ENCODE measurements at regions not wholly inside any gene's neighbourhood (a gene's known extent, or its start where the extent isn't known, plus 50 kb on each side); places are given as distances from the start of the nearest gene placed in this dataset.

DNA sequence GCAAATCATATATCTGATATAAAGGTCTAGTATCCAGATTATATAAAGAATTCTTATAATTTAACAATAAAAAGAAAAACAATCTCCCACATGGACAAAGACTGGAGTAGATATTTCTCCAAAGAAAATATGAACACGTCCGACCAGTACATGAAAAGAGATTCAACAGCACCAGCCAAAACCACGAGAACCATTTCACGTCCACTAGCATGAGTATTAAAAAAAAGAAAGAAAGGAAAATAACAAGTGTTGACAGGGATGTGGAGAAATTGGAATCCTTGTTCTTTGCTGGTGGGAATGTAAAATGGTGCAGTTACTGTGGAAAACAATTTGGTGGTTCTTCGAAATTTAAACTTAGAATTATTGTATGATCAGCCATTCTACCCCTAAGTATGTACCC lies 432.7 kb upstream of the TRIB2 start:
- DNase-seq (ENCODE audit: low spot score): no peak

DNA sequence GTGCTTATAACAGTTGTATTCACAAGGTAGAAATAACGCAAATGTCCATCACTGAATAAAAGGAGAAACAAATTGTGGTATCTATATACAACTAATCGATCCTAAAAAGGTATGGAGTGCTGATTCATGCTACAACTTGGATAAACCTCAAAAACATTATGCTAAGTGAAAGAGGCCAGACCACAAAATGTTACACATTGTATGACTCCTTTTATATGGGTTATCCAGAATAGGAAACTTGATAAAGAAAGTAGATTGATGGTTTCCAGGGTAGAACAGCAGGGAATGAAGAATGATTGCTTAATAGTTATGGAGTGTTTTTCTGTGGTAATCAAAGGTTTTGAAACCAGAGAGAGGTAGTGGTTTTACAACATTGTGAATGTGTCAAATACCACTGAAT lies 432.2 kb upstream of the TRIB2 start:
- no peak for DNase-seq (ENCODE audit: low spot score)

DNA sequence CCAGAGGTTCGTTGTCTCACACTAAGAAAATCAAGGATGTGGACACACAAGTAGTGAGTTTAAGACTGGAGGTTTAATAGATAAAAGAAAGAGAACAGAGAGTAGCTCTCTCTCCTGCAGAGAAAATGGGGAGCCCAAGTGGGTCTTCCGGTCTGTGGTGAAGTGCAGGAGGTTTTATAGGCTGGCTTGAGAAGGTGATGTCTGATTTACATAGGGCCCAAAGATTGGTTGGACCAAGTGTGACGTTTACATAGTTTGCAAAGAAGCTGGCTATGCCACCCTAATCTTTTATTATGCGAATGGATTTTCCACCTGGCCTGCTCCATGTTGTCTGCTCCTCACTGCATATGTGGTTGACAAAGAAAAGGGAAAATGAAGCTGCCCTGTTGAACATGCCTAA lies 430.4 kb upstream of the TRIB2 start:
- DNase-seq (ENCODE audit: low spot score): no peak

DNA sequence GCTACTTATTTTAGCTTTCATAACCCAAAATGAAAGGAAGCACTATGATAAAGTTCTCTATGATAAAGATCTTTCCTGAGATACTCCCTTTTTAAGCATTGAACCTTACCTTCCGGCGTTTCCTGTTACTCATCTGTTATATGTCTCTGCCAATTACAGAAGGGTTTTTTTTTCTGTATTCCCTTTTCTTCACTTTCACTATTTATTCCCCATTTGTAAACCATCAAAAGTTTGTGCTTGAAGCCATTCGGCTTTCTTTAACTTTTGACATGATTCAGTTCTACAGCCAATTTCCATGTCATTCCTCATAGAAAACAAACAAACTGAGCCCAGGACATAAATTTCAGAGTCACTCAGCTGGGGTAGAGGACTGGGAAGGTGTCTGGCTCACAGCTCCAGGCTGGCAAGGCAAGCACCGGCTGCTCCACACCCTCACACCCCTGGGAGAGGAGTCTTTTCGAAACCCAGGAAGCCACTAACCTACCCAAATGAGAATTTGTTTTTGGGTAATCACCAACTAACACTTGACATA lies 429.4 kb upstream of the TRIB2 start:
- peak; percentile 26 for DNase-seq (ENCODE audit: low spot score)

DNA sequence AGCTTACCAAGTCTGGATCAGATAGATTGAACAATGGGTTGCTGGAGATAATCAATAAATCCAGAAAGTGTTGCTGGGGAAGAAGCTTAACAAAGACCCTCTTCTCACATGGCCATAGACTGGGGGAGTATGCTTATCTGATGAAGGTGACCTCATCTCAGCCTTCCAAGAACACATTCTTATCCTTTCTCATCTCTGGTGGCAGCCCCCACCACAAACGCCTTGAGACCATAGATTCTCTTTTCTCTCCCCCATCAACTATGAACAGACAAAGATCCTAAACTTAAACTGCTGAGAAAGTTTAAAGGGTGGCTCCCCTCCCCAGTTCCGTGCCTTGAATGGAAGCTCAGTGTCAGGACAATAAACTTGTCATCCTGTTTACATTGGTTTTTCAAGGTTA lies 428.7 kb upstream of the TRIB2 start:
- no peak for DNase-seq (ENCODE audit: low spot score)

DNA sequence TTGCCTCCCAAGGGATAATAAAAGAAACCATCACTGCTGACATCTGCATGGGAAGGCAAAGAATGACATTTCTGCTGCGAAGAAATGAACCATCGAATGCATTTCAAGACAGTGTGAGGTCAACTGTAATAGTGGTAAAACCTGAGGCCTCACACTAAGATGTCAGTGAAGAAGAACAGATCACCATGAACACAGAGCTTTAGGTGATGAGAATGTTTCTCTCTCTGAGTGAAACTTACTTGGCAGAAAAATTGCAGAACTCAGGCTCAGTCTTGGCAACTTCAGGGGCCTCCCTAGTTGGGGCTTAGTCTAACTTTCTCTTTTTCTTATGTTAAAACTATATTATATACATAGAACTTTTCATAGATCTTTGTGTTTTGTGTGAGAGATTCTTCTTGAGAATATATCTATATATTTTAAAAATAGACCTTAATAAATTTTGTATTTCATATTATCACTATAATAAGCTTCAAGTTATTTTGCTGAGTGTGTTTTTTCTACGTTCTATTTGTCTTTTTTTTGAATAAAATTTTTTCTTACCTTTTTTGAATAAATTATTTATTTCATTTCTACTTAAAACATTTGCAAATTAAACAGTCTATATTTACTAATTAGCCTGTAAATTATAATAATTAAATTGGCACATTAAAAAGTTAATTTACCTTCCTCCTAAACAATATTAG lies 427.5 kb upstream of the TRIB2 start:
- peak; percentile 88 for DNase-seq (ENCODE audit: low spot score)

DNA sequence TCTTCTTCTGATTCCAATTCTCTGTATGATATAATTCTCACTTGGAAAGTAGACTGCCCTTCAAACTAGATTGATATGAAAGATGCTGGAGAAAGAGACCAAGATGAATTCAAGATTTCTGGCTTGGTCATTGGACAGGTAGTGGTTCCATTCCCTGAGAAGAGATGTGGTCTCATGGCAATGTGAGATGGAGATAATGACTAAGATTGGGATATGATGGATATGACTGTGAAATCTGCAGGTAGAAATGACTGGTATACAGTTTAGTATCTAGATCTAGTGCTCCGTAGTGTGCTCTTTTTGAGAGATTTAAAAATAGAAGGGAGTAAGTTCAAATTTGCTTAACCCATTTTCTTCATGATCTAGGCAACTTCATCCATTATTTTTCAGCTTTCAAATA lies 425.4 kb upstream of the TRIB2 start:
- DNase-seq (ENCODE audit: low spot score): no peak

DNA sequence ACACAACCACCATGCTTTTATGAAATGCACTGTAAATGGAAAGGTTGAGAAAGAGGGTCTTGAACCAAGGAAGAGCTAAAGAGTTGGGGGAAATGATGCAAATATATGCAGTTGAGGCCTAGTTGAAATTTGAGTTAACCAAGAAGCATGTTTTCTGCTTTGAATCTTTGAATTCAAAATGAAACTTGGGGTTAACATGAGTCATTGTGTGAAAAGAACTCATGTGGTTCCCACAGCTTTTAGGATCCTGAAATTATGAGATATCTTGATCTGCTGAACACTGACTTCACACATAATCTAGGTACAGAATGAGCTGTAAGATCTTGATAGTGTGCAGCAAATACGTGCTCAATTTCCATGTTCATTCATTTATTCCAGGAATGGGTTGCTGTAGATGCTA lies 422.9 kb upstream of the TRIB2 start:
- DNase-seq (ENCODE audit: low spot score): no peak

DNA sequence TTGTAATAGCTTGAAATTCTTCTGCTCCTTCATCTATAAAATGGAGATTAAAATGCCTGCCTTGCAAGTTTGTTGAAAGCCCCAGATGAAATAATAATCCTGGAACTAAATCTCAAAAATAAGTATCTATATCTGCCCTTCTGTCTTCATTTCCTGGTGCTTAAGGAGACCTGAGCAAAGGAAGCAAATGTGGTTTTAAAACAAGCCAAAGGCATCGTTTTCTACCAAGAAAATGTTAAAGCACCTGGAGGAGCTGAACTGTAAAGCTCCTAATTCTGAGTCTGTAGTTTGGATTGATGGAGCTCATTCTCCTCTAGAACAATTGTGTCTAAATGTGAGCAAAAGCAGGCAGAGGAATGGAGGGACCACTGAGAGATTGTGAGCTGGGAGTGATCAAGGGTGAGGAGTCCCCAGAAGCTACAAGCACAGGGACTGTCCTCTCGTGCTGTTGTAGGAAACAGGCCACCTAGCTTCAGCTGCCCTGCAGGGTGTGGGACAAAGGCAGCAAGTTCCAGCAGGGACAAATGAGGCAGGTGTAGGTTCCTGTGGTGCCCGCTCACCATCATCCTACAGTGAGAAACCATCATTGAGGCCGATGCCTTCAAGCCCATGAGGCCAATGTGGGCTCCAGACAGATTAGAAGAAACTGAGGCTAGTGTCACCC lies 420.7 kb upstream of the TRIB2 start:
- DNase-seq (ENCODE audit: low spot score): no peak

DNA sequence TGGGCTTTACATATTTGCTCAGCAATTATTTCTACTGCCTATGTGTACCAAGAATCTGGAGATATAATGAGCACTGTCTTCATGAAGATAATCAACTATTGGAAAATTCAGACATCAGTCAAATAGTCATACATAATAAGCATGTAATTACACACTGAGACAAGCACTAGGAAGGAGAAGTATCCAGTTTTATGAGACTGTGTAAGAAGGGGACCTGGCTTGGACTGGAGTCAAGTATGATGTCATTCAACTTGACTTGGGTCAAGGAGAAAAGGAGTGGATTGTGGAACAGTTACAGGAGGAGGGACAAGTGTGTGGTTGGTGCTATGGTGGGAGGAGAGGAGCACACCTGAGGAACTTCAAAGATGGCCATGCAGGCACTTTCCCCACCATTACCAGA lies 419.8 kb upstream of the TRIB2 start:
- no peak for DNase-seq (ENCODE audit: low spot score)

DNA sequence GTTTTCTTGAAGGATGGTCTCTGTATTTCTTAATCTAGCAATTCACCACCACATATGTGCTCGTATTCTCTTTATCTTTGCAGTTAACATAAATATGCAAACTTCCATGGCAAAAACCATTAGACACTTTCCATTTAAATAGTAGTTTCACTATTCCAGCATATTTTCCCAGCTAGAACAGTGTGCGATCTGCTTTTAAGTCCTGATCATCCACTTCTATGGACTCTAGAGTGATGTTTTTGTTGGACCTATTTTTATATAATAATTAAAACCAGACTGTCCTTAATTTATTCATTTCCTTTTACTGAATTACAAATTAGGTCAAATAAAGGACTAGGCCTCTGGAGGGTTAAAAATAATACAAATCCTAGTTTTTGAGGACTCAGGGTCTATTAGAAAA lies 418.4 kb upstream of the TRIB2 start:
- DNase-seq (ENCODE audit: low spot score): no peak

DNA sequence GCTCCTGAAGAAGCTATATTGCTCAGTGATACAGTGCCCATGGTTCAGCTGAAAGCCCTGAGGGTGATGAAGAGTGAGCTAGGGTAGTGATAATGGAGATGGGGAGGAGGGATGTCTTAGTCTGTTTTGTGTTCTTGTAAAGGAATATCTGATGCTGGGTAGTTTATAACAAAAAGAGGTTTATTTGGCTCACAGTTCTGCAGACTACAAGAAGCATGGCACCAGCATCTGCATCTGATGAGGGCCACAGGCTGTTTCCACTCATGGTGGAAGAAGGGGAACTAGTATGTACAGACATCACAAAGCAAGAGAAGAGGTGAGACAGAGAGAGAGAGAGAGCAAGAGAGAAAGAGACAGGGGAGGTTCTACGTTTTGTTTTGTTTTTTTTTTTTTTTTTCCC lies 417.3 kb upstream of the TRIB2 start:
- no peak for DNase-seq (ENCODE audit: low spot score)

DNA sequence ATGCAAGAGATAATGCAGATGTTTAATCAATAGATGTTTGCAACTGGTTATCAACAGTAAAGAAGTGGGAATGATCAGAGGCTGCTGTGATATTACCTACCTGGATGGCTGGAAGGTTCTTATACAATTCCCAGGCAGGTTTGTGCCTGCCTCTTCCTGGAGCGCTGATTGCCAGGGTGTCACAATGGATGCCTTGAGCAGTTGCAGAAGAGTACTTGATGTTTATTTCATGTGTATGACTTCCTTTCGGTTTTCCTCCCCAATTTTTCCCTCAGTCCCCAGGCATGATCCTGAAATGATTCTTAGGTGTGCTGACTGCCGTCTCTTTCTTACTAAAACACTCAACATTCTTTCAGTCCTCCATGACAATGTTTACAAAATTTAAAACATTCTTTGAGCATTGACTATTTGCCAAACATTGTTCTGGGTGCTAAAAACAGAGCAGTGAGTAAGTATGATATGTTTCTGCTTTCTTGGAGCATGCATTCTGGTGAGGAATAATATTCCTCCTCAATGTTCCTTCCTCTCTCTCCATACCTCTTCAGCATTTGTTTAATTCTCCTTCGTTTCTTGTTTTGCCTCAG lies 416.6 kb upstream of the TRIB2 start:
- DNase-seq (ENCODE audit: low spot score): no peak

DNA sequence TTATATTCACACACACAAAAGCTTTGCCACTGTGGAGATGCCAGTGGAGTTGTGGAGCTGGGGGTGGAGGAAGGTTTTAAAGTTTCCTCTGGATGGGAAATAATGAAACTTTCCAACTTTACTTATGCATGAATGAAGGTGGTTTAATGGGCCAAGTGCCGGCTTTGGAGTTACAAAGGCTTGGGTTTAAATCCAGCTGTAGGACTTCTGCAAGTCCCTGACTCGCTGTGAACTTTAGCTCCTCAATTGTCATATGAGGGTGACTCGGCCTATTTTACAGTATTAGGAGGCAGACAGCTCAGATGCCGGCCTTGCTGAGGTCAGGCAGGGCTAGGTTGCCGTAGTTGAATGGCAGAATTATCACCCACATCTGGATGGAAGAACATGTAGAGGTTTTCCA lies 415.8 kb upstream of the TRIB2 start:
- DNase-seq (ENCODE audit: low spot score): no peak

DNA sequence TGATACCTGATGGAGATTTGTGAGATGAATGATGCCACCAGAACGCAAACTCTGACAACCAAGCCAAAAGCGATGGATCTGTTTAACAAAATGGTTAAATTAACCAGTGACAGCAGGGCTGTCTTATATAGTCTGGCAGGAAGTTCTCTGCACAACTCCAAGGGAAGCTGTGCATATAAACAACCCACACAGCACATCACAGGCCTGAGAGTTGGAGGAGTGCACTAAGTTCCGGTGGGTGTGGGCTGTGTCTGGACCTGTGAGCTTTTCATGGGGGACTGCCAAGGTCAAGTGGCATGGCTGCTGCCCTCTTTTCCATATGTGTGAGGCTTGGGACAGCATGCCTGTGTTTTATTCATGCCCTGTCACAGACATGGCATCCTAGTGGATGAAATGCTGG lies 414.6 kb upstream of the TRIB2 start:
- DNase-seq (ENCODE audit: low spot score): no peak

DNA sequence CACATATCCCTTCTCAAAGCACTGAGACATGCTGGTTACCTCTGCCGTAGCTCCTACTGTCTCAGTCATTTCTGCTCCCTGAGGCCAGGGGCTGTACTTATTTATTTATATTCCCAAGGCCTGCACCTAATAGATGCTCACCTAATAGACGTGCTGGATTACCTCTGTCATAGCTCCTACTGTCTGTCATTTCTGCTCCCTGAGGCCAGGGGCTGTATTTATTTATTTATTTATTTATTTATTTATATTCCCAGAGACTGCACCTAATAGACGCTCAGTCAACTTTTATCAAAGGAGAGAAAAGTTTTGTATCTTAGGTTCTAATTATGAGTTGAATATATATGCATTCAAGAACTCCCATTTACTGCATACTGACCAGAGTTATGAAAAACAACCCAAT lies 414.0 kb upstream of the TRIB2 start:
- no peak for DNase-seq (ENCODE audit: low spot score)

DNA sequence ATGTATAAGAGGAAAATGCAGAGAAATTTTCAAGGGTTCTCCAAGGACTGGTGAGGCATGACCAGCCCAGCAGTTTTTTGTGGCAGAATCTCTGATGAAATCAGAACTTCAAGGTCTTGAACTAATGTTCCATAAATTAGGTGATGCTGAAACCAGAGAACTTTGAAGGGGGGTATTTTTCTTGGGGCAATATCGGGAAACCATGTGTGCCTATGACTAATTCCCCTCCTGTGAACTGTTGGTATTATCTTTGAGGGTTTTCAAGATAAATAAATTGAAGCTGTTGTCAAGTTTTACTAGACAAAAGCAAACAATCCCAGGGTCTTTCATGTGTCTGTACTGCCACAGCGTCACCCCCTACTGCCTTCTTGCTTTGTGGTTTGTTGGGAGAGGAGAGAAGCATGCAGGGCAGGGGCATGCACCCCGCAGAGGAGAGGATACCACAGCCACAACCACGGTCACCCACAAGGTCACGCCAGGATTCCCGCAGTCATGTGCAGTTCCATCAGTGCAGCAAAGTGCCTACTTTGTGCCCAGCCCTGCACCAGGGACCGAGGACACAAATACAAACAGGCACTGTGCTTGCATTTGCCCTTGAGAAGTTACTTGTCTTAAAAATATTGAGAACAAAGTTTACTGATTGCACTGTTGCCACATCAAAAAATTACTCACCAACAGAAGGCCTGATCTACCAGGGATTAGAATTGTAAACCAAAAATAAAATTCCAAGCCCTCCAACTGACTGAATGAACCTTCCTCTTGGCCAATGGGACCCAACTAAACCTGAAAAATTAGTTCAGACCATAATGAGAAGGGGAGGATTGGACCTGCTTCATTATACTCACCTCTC lies 413.3 kb upstream of the TRIB2 start:
- DNase-seq (ENCODE audit: low spot score): no peak

DNA sequence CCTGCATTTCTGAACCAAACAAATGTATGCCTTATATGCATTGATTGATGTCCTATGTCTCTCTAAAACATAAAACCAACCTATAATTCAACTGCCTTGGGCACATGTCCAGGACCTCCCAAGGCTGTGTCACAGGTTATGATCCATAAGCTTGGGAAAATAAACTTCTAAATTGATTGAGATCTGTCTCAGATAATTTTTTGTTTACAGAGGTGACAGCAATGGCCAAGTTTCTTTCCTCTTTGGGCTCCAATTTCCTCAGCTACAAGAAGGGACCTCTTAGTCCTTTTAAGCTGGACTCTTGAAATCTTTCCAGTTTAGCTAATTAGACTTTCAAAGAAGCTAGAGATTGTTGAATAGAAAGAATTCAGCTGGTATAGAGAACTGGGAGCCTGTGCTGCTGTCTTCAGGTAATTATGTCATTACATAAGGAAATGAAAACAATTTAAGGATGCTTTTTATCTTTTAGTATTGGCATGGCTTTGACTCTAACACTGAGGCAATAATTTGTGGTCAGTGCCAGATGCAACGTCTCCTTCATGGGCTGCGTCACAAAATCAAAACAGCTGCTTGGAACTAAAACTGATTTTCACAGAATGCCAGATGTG lies 412.1 kb upstream of the TRIB2 start:
- no peak for DNase-seq (ENCODE audit: low spot score)

DNA sequence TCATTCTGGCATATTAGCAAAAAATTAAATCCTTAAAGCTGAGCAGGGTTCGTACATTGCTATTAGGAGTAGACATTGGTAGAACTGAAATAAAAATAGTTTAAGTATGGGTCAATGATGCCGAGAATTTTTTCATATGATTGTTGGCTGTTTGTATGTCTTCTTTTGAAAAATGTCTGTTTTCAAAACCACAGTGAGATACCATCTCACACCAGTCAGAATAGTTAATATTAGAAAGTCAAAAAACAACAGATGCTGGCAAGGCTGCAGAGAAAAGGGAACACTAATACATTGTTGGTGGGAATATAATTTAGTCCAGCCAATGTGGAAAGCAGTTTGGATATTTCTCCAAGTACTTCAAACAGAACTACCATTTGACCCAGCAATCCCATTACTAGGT lies 410.8 kb upstream of the TRIB2 start:
- no peak for DNase-seq (ENCODE audit: low spot score)

DNA sequence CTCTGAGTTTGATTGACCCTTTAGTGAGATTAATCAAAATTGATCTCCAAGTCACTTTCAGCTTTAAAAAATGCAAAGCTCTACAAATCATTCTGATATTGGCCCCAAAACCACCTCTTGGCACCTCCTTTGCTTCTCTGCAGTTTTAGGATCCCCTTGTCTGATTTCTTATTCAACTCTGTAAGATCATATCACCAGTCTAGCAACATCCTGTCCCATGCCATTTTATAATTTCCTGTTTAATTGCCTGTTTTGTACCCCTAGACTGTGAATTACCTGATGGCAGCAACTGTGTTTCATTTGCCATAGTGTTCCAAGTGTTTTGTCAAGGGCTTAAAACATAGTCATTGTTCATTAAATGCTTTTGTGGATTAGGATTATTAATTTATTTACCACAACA lies 406.3 kb upstream of the TRIB2 start:
- DNase-seq (ENCODE audit: low spot score): no peak

DNA sequence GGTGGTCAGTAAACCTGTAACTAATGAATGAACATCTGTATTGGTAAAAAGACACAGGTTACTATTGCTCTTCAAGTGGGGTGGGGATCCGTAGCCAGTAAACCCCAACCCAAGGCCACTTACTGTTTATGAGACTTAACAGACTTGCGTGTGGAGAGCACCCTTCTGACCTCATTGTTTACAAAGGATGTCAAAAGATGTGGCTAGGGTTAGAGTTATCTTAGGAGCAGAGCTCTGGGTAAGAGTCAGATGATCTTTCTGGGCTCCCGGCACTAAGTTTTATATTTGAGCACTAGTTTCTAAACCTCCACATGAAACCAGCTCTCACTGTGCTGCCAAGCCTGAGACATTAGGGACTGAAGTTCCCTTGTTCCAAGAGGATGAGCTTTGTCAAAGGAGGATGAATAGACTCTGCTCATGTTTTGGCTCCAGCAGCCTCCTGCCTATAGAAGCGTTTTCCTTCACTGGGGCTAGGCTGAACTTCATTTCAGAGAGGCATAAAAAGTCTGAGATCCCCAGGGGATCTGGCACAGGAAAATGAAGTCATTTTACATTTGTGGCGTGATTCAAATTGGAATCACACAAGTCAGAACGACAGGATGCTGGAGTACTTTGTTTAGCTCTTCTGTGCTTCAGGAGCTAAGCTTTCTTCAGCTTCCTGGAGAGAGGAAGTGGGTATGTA lies 403.1 kb upstream of the TRIB2 start:
- no peak for DNase-seq (ENCODE audit: low spot score)
